HT1080 (cell line): ENCODE measurements at regions not wholly inside any gene's neighbourhood (a gene's known extent, or its start where the extent isn't known, plus 50 kb on each side); places are given as distances from the start of the nearest gene placed in this dataset.

Source experiments
- DNase-seq: peaks from one replicate; pipeline ENCODE4 v3.0.0-alpha.2; 2015; ENCODE audit warnings: low read depth

GRCh38 chr2:156164091-156164720 is 168.3 kb downstream of the NR4A2 start:
- DNase-seq: no peak

- DNase-seq: no peak
Measured at GRCh38 chr2:156158808-156159207, 173.7 kb downstream of the NR4A2 start.

GRCh38 chr2:156157670-156158069 is 174.9 kb downstream of the NR4A2 start:
- no peak for DNase-seq

- no peak for DNase-seq
Measured at GRCh38 chr2:156156580-156156979, 175.9 kb downstream of the NR4A2 start.

GRCh38 chr2:156155319-156155718 is 177.2 kb downstream of the NR4A2 start:
- DNase-seq: no peak

- no peak for DNase-seq
Measured at GRCh38 chr2:156151351-156151750, 181.2 kb downstream of the NR4A2 start.

GRCh38 chr2:156147594-156148330 is 184.8 kb downstream of the NR4A2 start:
- peak; percentile 50 for DNase-seq

- no peak for DNase-seq
Measured at GRCh38 chr2:156145976-156146375, 186.5 kb downstream of the NR4A2 start.

GRCh38 chr2:156145469-156145868 is 187.1 kb downstream of the NR4A2 start:
- no peak for DNase-seq

- DNase-seq: no peak
Measured at GRCh38 chr2:156136566-156136965, 196.0 kb downstream of the NR4A2 start.

- no peak for DNase-seq
Measured at GRCh38 chr2:156134887-156135286, 197.6 kb downstream of the NR4A2 start.

- DNase-seq: no peak
Measured at GRCh38 chr2:156132941-156133340, 199.6 kb downstream of the NR4A2 start.

GRCh38 chr2:156132130-156132529 is 200.4 kb downstream of the NR4A2 start:
- DNase-seq: no peak

GRCh38 chr2:156129227-156129626 is 203.3 kb downstream of the NR4A2 start:
- no peak for DNase-seq

- peak; percentile 1 for DNase-seq
Measured at GRCh38 chr2:156125018-156125417, 207.5 kb downstream of the NR4A2 start.

GRCh38 chr2:156124458-156124857 is 208.1 kb downstream of the NR4A2 start:
- no peak for DNase-seq

GRCh38 chr2:156118753-156119416 is 213.6 kb downstream of the NR4A2 start:
- peak; percentile 3 for DNase-seq

GRCh38 chr2:156116113-156116512 is 216.4 kb downstream of the NR4A2 start:
- no peak for DNase-seq

GRCh38 chr2:156115338-156115737 is 217.2 kb downstream of the NR4A2 start:
- peak; percentile 63 for DNase-seq

GRCh38 chr2:156112323-156112722 is 220.2 kb downstream of the NR4A2 start:
- no peak for DNase-seq

- DNase-seq: peak; percentile 28
Measured at GRCh38 chr2:156110890-156111289, 221.6 kb downstream of the NR4A2 start.

- DNase-seq: no peak
Measured at GRCh38 chr2:156099382-156099781, 233.1 kb downstream of the NR4A2 start.

GRCh38 chr2:156098506-156098905 is 234.0 kb downstream of the NR4A2 start:
- no peak for DNase-seq
